A673 (cell line): ENCODE measurements at regions not wholly inside any gene's neighbourhood (a gene's known extent, or its start where the extent isn't known, plus 50 kb on each side); places are given as distances from the start of the nearest gene placed in this dataset.

Experiments used
- BruUV-seq: library from RNA; stranded (reverse); fragments of 400-500 nt; replicated peaks from 2 replicates; lab custom pipeline; 2021; lab: Mats Ljungman, UMichigan
- CTCF ChIA-PET: fragments of 300-600 bp; sonication (Branson Sonifier 250); formaldehyde crosslinking; loops from one replicate; lab custom pipeline; 2022; ENCODE audit warnings: antibody characterized with exemption; lab: Charles Lee
- POLR2A ChIA-PET: fragments of 300-600 bp; sonication (Branson Sonifier 250); formaldehyde crosslinking; loops from one replicate; lab custom pipeline; 2022; ENCODE audit warnings: antibody characterized with exemption; ENCODE audit not compliant: low non-redundant PET; lab: Charles Lee
- DNase-seq: peaks from one replicate; pipeline ENCODE4 v3.0.0-alpha.2; 2015; ENCODE audit warnings: low spot score
- H3K27ac ChIP-seq: fragments of 200-600 bp; sonication (generic); 2 replicates; pipeline ENCODE4 v1.5.1; 2016; ENCODE audit warnings: mixed run types, low read depth, mild to moderate bottlenecking, mixed read lengths, antibody characterized with exemption, low read length; ENCODE audit not compliant: poor library complexity, severe bottlenecking
- H3K27me3 ChIP-seq: fragments of 200-600 bp; sonication (generic); replicated peaks from 2 replicates; pipeline ENCODE4 v1.6.1; 2017; ENCODE audit warnings: mixed run types, low read depth, mild to moderate bottlenecking, mixed read lengths, antibody characterized with exemption, low read length; ENCODE audit not compliant: insufficient read depth, poor library complexity
- H3K36me3 ChIP-seq: fragments of 200-600 bp; sonication (generic); 2 replicates; pipeline ENCODE4 v1.6.1; 2016; ENCODE audit warnings: mixed run types, mild to moderate bottlenecking, mixed read lengths, antibody characterized with exemption, low read length; ENCODE audit not compliant: insufficient read depth, poor library complexity, severe bottlenecking
- H3K4me1 ChIP-seq: fragments of 200-600 bp; sonication (generic); 2 replicates; pipeline ENCODE4 v1.6.1; 2017; ENCODE audit warnings: mixed run types, mild to moderate bottlenecking, mixed read lengths, antibody characterized with exemption, low read length; ENCODE audit not compliant: insufficient read depth, poor library complexity, severe bottlenecking
- H3K4me3 ChIP-seq: fragments of 200-600 bp; sonication (generic); 2 replicates; pipeline ENCODE4 v1.5.1; 2016; ENCODE audit warnings: low read depth, mixed run types, mild to moderate bottlenecking, mixed read lengths, low read length; ENCODE audit not compliant: poor library complexity, severe bottlenecking
- H3K9me3 ChIP-seq: fragments of 200-600 bp; sonication (generic); 2 replicates; pipeline ENCODE4 v1.6.1; 2016; ENCODE audit warnings: mixed run types, low read depth, mild to moderate bottlenecking, mixed read lengths, antibody characterized with exemption, low read length; ENCODE audit not compliant: poor library complexity, severe bottlenecking
- EZH2 ChIP-seq: fragments of 200-600 bp; sonication (generic); IDR thresholded peaks from 2 replicates; pipeline ENCODE4 v1.6.1; 2017; ENCODE audit warnings: borderline replicate concordance, low read depth, mild to moderate bottlenecking, mixed read lengths, antibody characterized with exemption, low read length; ENCODE audit not compliant: poor library complexity, severe bottlenecking
- intact Hi-C: fragments of 100-400 bp; cut with micrococcal nuclease; formaldehyde crosslinking; loops from one replicate; pipeline ENCODE4 v1.10.0; 2022; ENCODE audit not compliant: unreplicated experiment
- TF ChIP-seq, protein P1 (sequence below): fragments of 300-800, 200-600 bp; sonication (generic); conservative IDR thresholded peaks from 2 replicates; pipeline ENCODE4 v1.5.1; 2017; ENCODE audit warnings: low read depth, mild to moderate bottlenecking, antibody characterized with exemption, low read length, moderate library complexity, mixed read lengths

DNA sequence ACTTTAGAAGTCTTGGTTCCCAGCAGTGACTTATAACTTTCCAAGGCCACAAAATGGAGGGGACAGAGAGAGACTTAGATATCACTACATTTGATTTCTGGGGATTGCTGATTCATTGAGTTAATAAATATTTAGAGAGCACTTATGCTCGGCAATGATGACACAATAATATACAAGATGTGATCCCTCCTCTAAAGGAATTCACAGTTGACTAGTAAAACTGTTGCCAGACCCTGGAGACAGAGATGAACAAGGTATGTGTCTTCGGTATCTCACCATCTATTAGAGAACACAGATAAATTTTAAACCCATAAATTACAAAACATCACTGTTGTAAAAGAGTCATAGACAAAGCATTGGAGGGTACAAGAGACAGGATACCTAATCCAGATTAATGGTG, 437.5 kb downstream of the FOXO1 start:
- no peak for DNase-seq
- Histone ChIP-seq H3K9me3 (no peaks in the 10 kb centered on the region), H3K4me3 (no peak overlapping the region), H3K36me3 (no peaks in the 10 kb centered on the region), H3K4me1 (no peaks in the 10 kb centered on the region), H3K27ac (no peak overlapping the region), H3K27me3 (no peaks in the 10 kb centered on the region)
- intact Hi-C loops, result no loop called here
- CTCF ChIA-PET, result no interaction called here
- TF ChIP-seq EZH2, result no peak
- TF ChIP-seq, protein P1, sequence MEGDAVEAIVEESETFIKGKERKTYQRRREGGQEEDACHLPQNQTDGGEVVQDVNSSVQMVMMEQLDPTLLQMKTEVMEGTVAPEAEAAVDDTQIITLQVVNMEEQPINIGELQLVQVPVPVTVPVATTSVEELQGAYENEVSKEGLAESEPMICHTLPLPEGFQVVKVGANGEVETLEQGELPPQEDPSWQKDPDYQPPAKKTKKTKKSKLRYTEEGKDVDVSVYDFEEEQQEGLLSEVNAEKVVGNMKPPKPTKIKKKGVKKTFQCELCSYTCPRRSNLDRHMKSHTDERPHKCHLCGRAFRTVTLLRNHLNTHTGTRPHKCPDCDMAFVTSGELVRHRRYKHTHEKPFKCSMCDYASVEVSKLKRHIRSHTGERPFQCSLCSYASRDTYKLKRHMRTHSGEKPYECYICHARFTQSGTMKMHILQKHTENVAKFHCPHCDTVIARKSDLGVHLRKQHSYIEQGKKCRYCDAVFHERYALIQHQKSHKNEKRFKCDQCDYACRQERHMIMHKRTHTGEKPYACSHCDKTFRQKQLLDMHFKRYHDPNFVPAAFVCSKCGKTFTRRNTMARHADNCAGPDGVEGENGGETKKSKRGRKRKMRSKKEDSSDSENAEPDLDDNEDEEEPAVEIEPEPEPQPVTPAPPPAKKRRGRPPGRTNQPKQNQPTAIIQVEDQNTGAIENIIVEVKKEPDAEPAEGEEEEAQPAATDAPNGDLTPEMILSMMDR, result no peak
- POLR2A ChIA-PET, result no interaction called here
- BruUV-seq, result no TSS peak

DNA sequence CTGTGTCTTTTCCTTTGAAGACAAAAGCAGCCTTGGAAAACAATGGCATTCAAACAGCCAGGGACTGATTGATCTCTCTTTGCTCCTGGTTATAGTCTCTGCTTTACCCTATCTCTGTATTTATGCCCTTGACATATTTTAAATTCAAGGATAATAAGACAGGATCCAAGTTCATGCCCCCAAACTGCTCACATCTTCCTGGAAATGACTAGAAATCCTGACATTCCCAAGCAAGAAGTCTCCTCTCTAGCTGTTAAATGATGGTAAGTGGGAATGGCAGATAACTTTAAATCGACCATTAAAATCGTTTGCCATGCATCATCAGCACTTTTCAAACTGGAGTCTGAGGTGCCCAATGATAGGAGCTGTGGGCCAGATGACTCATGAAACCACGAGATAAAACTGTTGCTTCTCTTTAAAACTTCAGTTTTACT, 435.6 kb downstream of the FOXO1 start:
- no peaks in the 10 kb centered on the region for H3K27me3 ChIP-seq
- no peaks in the 10 kb centered on the region for H3K9me3 ChIP-seq
- intact Hi-C loops, result no loop called here
- TF ChIP-seq, protein P1, result no peak
- no peak for TF ChIP-seq EZH2
- H3K4me1 ChIP-seq, result no peaks in the 10 kb centered on the region
- H3K36me3 ChIP-seq, result no peaks in the 10 kb centered on the region
- ChIA-PET CTCF (no interaction called here), POLR2A (no interaction called here)
- no TSS peak for BruUV-seq
- no peak overlapping the region for H3K4me3 ChIP-seq
- no peak overlapping the region for H3K27ac ChIP-seq
- DNase-seq, result no peak

DNA sequence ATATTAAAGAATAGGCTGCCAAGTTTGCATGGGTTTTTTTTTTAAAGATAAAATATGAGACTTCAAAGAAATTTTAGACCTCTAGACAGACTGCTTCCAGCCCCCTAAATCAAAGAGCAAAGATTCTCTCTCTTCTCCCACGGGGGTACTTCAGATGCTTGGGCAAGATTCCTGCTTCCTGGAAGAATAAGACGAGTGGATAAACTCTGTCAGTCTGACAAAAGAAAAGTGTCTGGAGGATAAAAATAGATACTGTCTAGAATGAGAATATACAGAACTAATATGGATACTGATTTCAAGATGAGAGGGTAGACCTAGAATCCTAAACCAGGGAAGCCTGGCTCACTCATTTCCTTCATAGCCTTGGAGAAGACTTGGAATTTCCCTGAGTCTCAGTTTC, 435.1 kb downstream of the FOXO1 start:
- Histone ChIP-seq H3K27ac (no peak overlapping the region), H3K36me3 (no peaks in the 10 kb centered on the region), H3K27me3 (no peaks in the 10 kb centered on the region), H3K4me3 (no peak overlapping the region), H3K4me1 (no peaks in the 10 kb centered on the region), H3K9me3 (no peaks in the 10 kb centered on the region)
- TF ChIP-seq EZH2, result no peak
- TF ChIP-seq, protein P1, result no peak
- intact Hi-C loops, result no loop called here
- BruUV-seq, result no TSS peak
- no peak for DNase-seq
- POLR2A ChIA-PET, result no interaction called here
- CTCF ChIA-PET, result no interaction called here
